ENCODE measurements at regions not wholly inside any gene's neighbourhood (a gene's known extent, or its start where the extent isn't known, plus 50 kb on each side); places are given as distances from the start of the nearest gene placed in this dataset.

- TF ChIP-seq POLR2A (IDR thresholded peaks at IDR 0.05) (no peak), CTCF (IDR thresholded peaks at IDR 0.05) (no peak), POLR2AphosphoS5 (IDR thresholded peaks at IDR 0.05) (no peak)
Observed at GRCh38 chr15:36254426-36254825, 325.0 kb upstream of the CDIN1 start.

All from prostate gland (tissue), 2 donors.